Activated CD4-positive, CD25-positive, alpha-beta regulatory T cell treated with anti-CD3 and anti-CD28 coated beads, Interleukin-2, amount 50 U/mL, for 72 hours (primary cell): ENCODE measurements at regions not wholly inside any gene's neighbourhood (a gene's known extent, or its start where the extent isn't known, plus 50 kb on each side); places are given as distances from the start of the nearest gene placed in this dataset.

ENCODE experiments used
- DNase-seq: peaks from one replicate; pipeline ENCODE4 v3.0.0; 2021

DNA sequence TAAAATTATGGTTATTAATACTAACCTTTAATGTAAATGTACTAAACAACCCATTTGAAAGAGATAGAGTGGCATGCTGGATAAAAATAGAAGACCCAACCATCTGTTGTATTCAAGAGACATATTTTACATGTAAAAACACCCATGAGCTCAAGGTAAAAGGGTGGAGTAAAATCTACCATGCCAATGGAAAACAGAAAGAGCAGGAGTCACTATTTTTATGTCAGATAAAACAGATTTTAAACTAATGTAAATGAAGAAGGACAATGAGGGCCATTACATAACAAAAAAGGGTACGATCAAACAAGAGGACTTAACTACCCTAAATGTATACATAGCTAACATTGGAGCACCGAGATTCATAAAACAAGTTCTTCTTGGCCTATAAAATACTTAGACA is 66.3 kb downstream of the ITM2A start:
- no peak for DNase-seq

DNA sequence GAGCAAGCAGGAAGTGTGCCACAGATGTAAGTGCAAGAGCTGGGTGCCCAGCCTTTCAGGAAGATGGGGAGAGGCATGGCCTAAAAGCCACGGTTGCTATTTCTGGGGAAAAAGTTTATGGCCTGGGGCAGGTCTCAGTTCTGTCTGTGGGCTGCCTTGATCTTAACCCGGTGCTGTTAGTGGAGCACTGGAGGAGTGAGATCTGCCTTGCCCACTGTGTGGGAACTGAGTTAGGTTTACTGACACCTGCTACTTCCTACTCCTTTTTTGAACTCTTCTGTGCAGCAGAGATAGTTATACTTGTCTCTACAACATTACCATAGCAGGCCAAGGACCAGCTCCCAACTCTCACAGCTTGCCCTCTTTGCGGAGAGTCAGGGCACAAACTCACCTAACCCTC is 76.5 kb downstream of the ITM2A start:
- no peak for DNase-seq

DNA sequence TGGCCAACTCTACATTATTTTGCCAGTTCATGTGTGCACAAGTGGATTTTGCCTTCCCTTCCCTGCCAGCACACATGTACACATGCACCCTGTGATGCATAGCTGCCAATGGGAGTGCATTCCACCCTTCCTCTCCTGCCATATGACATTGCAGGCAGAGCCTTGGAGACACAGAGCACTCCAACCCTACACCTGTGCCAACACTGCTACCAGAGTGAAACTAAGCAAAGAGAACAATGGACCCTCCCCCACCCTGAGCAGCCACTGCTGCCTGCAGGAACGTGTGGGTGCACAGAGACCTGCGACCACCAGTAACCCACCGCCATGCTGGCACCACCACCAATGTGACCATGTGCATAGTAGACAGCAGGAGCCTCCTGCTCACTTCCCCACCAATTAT is 78.4 kb downstream of the ITM2A start:
- no peak for DNase-seq

DNA sequence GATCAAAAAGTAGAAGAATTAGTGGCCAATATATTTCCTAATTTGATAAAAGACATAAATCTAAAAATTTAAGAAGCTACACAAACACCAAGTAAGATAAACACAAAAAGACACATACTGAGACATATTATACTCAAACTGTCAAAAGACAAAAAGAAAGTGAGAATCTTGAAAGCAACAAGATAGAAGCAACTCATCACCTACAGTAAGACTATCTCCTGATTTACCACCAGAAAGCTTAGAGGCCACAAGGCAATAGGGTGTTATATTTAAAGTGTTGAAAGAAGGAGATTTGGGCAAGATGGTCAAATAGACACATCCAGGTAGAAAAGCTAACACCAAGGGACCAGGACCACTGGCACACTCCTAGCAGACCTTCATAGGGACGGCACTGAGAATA is 79.4 kb downstream of the ITM2A start:
- no peak for DNase-seq

DNA sequence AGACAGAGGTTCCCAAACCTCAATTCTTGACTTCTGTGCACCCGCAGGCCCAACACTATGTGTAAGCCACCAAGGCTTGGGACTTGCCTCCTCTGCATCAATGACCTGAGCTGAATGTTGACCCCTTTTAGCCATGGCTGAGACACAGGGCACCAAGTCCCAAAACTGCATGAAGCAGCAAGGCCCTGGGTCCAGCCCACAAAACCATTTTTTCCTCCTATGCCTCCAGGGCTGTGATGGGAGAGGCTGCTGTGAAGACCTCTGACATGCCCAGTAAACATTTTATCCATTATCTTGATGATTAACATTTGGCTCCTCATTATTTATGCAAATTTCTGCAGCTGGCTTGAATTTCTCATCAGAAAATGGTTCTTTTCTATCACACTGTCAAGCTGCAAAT is 85.4 kb downstream of the ITM2A start:
- DNase-seq, result no peak

DNA sequence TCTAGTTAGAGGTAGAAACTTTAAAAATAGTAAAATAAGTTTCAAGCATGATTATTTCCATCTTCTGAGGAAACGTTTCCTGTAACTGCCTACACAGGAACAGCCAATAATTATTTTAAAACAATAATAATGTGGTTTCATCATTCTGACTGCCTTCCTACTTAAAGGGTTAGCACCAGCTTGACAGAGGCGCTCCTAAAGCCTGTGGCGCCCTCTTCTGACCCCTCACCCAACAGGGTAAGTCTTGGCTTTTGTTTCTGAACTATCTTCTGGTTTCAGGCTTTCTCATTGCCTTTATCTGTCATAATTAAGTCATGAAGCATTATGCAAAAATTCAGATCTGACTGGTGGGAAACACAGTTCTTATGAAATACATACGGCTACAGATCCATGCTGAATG is 96.7 kb downstream of the ITM2A start:
- peak; percentile 66 for DNase-seq

DNA sequence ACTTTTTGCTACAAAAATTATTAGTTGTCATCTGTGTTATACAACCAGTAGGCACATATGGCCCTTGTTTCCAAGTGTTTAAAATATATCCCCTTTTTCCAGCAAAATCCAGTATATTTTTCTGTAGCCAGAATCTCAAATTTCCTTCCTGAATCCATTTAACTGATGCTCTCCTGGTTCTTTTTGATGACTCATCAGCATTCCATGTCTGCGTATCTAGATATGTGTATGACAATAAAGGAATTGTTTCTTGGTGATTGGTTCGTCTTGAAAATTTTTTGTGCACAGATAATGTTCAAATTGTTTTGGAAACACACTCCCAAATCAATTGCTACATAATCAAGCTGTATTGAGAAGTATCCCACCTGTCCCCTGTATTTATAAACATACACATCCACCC is 98.3 kb downstream of the ITM2A start:
- DNase-seq, result no peak

DNA sequence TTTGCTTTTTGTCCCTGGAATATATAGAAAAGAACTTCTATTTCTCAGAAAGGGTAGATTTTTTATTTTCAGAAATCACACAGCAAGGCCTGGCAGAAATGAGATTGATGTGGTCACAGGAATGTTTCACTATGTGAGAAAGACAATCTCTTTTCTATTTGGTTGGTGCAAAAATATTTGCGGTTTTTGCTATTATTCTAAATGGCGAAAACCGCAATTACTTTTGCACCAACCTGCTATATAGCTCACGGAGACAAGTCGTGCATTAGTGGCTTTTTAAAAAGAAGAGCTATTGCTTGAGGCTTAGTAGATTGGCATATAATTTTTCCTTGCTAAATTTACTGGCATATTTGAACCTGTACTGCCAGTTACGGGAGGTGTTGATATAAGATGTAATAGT is 100.4 kb downstream of the ITM2A start:
- no peak for DNase-seq

DNA sequence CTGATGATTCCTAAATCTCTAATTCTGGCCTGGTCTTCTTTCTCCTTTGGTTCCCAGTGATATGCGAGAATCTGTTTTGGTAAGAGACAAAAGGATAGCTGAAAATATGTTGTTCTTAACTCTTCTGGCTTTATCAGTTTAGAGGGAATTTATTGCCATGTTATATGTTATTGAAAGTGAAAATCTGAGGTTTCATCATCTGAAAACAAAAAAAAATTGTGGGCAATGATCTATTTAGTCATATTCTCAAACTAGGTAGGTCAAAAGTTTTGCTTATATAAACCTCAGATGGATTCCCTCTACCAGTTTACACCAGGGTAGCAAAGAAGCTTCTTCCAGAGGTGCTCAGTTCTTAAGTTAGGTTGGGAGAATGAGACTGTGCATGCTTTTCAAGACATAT is 103.6 kb downstream of the ITM2A start:
- no peak for DNase-seq

DNA sequence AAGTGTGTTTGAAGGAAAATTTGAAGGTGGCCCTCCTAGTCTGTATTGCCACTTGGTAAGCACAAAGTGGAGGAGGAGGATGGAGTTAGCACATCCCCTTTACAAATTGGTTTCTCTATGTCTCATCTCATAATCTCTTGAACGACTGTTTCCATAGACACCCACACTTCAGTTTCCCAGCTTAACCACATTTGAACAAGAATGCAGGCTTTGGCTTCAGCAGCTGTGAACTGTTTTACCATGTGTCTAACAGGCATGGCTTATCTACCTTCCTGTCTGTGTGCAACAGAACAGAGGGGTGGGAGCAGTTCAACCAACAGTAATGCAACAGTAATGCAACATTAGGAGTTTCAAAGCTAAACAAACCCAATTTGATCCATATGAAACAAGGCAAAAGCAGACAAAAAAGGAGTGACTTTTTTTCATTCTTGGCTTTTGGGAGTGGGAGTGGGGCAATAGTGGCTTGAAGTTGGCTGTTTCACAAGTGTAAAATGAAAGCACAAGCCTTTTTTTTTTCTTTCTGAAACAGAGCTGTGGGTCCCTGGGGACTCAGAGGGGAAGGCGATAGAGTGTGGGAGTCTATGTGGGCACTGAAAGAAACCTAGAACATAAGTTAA is 108.0 kb downstream of the ITM2A start:
- no peak for DNase-seq

DNA sequence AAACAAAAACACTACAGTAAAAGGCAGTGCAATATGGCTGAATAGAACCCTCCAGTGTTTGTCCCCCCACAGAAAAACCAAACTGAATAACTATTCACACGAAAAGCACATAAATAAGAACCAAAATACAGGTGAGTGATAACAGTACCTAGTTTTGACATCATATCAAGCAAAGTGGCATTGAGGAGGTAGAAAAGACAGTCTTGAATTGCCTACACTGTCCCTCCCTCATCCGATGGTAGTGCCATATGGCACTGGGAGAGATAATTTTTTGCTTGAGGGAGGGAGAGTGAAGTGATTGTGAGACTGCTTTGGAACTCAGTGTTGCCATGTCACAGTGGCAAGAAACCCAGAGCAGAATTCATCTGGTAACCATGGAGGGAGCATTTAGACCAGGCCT is 99.2 kb downstream of the GPR174 start:
- no peak for DNase-seq

DNA sequence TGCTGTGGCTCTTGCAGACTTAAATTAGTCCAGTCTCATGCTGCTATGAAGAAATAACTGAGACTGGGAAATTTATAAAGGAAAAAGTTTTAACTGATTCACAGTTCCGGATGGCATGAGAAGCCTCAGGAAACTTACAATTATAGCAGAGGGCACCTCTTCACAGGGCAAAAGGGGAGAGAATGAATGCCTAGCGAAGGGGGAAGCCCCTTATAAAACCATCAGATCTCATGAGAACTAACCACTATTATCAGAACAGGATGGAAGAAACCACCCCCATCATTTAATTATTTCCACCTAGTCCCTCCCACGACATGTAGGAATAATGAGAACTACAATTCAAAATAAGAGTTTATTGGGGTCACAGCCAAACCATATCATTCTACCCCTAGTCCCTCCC is 91.4 kb downstream of the GPR174 start:
- no peak for DNase-seq

DNA sequence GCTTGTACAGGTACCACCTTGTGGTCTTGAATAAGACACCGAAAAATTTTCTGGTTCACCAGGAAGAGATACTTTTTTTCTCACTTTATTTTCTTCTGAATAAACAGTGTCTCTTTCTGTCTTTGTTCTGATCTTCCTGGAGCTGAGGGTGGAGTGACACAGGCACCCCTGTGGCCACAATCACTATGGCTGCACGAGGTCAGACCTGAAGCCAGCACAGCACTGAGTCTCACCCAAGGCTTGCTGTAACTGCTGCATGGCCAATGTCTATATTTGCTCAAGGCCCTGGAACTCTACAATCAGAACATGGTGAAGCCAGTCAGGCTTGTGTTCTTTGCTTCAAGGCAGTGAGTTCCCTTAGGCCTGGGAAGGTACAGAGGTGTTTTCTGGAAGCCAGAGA is 87.2 kb downstream of the GPR174 start:
- no peak for DNase-seq
